Neural cell (in vitro differentiated cells): ENCODE measurements at regions not wholly inside any gene's neighbourhood (a gene's known extent, or its start where the extent isn't known, plus 50 kb on each side); places are given as distances from the start of the nearest gene placed in this dataset.

ENCODE experiments used
- H2AFZ ChIP-seq: fragments of 200-600, 300-800 bp; sonication (generic), shearing (Covaris generic); 2 replicates; pipeline ENCODE4 v1.6.0; 2014; ENCODE audit warnings: low read depth, mild to moderate bottlenecking, antibody characterized with exemption, low read length, moderate library complexity
- H3F3A ChIP-seq: fragments of 200-600 bp; shearing (Covaris generic); 2 replicates; pipeline ENCODE4 v1.6.1; 2016; ENCODE audit warnings: mild to moderate bottlenecking, moderate library complexity, mixed read lengths, antibody characterized with exemption, low read length; ENCODE audit not compliant: insufficient read depth, poor library complexity, severe bottlenecking
- H3K27ac ChIP-seq: fragments of 200-600, 300-800 bp; sonication (generic), shearing (Covaris generic); 2 replicates; pipeline ENCODE4 v1.5.1; 2014; ENCODE audit warnings: mild to moderate bottlenecking, low read length, moderate library complexity
- H3K27me3 ChIP-seq: fragments of 300-800, 200-600 bp; sonication (generic), shearing (Covaris generic); 2 replicates; pipeline ENCODE4 v1.6.0; 2014; ENCODE audit warnings: mild to moderate bottlenecking, low read depth, low read length, moderate library complexity; ENCODE audit not compliant: insufficient read depth
- H3K36me3 ChIP-seq: fragments of 300-800, 200-600 bp; sonication (generic), shearing (Covaris generic); 2 replicates; pipeline ENCODE4 v1.5.1; 2014; ENCODE audit warnings: mild to moderate bottlenecking, antibody characterized with exemption, low read length, moderate library complexity; ENCODE audit not compliant: insufficient read depth
- H3K4me2 ChIP-seq: fragments of 300-800, 200-600 bp; sonication (generic), shearing (Covaris generic); 2 replicates; pipeline ENCODE4 v1.6.0; 2014; ENCODE audit warnings: mild to moderate bottlenecking, low read length
- H3K4me3 ChIP-seq: fragments of 300-800, 200-600 bp; sonication (generic), shearing (Covaris generic); 2 replicates; pipeline ENCODE4 v1.5.1; 2014; ENCODE audit warnings: mild to moderate bottlenecking, low read length, moderate library complexity
- H3K79me2 ChIP-seq: fragments of 200-600 bp; shearing (Covaris generic); replicated peaks from 2 replicates; pipeline ENCODE4 v1.6.0; 2014; ENCODE audit warnings: mild to moderate bottlenecking, low read length, moderate library complexity; ENCODE audit not compliant: insufficient read depth
- H3K9ac ChIP-seq: fragments of 300-800, 200-600 bp; sonication (generic), shearing (Covaris generic); 2 replicates; pipeline ENCODE4 v1.6.1; 2016; ENCODE audit warnings: mild to moderate bottlenecking, low read length, mixed read lengths
- H3K9me2 ChIP-seq: fragments of 200-600 bp; shearing (Covaris generic); 2 replicates; pipeline ENCODE4 v1.6.1; 2016; ENCODE audit warnings: mild to moderate bottlenecking, low read length, mixed read lengths; ENCODE audit not compliant: insufficient read depth
- H3K9me3 ChIP-seq: fragments of 200-600, 300-800 bp; sonication (generic), shearing (Covaris generic); 2 replicates; pipeline ENCODE4 v1.6.1; 2016; ENCODE audit warnings: mild to moderate bottlenecking, mixed run types, low read length, moderate library complexity, mixed read lengths
- H4K20me1 ChIP-seq: fragments of 200-600 bp; shearing (Covaris generic); 2 replicates; pipeline ENCODE4 v1.6.1; 2016; ENCODE audit warnings: mild to moderate bottlenecking, mixed run types; ENCODE audit not compliant: insufficient read depth
- EP300 ChIP-seq: fragments of 450-650 bp; conservative IDR thresholded peaks from 2 replicates; pipeline ENCODE4 v1.6.1; 2014; ENCODE audit warnings: antibody characterized with exemption, mild to moderate bottlenecking, moderate library complexity; ENCODE audit not compliant: poor library complexity, severe bottlenecking
- EZH2 ChIP-seq: fragments of 200-600, 300-800 bp; shearing (Covaris generic), sonication (generic); IDR thresholded peaks from 2 replicates; pipeline ENCODE4 v1.6.1; 2014; ENCODE audit warnings: antibody characterized with exemption, low read length, borderline replicate concordance, mild to moderate bottlenecking; ENCODE audit not compliant: insufficient read depth, poor library complexity, severe bottlenecking
- MXI1 ChIP-seq: fragments of 450-650 bp; conservative IDR thresholded peaks from 2 replicates; pipeline ENCODE4 v1.6.1; 2014; ENCODE audit warnings: antibody characterized with exemption, mild to moderate bottlenecking; ENCODE audit not compliant: poor library complexity, severe bottlenecking
- POLR2AphosphoS5 ChIP-seq: IDR thresholded peaks from 2 replicates; pipeline ENCODE4 v1.6.1; 2012
- RAD21 ChIP-seq: fragments of 450-650 bp; conservative IDR thresholded peaks from 2 replicates; pipeline ENCODE4 v1.6.1; 2014; ENCODE audit warnings: antibody characterized with exemption, mild to moderate bottlenecking, moderate library complexity
- SMC3 ChIP-seq: fragments of 450-650 bp; conservative IDR thresholded peaks from 2 replicates; pipeline ENCODE4 v1.6.1; 2014; ENCODE audit warnings: antibody characterized with exemption, mild to moderate bottlenecking, moderate library complexity; ENCODE audit not compliant: poor library complexity
- TAF1 ChIP-seq: IDR thresholded peaks from 2 replicates; pipeline ENCODE4 v1.6.1; 2012; ENCODE audit warnings: low read depth
- TF ChIP-seq, protein P1 (sequence below): IDR thresholded peaks from 2 replicates; pipeline ENCODE4 v1.6.1; 2012; ENCODE audit warnings: borderline replicate concordance
- TF ChIP-seq, protein P2 (sequence below): fragments of 450-650 bp; IDR thresholded peaks from 2 replicates; pipeline ENCODE4 v1.5.1; 2014; ENCODE audit warnings: antibody characterized with exemption, mild to moderate bottlenecking, moderate library complexity; ENCODE audit not compliant: poor library complexity, severe bottlenecking

DNA sequence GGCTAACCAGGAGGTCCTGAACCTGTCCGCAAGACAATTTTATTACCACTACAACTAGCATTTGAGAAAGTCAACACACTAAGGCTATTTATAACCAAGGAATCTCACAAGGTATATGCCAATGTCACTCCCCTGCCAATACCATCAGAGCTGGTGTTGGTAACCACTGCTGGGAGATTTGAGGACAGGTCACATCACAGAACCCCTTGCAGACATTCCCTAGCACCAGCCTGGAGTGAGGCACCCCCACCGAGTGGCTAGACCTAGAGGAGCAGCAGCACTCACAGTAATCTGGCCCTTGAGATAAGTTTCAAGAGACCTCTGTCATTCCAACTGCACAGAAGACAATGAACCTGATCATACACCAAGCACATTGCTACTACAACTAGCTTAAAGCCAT lies 483.2 kb downstream of the MMUT start:
- Histone ChIP-seq H3K27me3 (no peaks in the 10 kb centered on the region), H3K9me3 (no peaks in the 10 kb centered on the region), H3K79me2 (no peaks in the 10 kb centered on the region), H3F3A (no peaks in the 10 kb centered on the region), H2AFZ (no peak overlapping the region), H3K9ac (no peak overlapping the region), H3K9me2 (no peaks in the 10 kb centered on the region), H3K4me2 (no peak overlapping the region), H4K20me1 (no peaks in the 10 kb centered on the region), H3K36me3 (no peaks in the 10 kb centered on the region), H3K27ac (no peak overlapping the region), H3K4me3 (no peak overlapping the region)
- TF ChIP-seq MXI1: no peak
- no peak for TF ChIP-seq EZH2
- TF ChIP-seq EP300: no peak
- no peak for TF ChIP-seq TAF1
- TF ChIP-seq RAD21: no peak
- no peak for TF ChIP-seq SMC3
- TF ChIP-seq, protein P1, sequence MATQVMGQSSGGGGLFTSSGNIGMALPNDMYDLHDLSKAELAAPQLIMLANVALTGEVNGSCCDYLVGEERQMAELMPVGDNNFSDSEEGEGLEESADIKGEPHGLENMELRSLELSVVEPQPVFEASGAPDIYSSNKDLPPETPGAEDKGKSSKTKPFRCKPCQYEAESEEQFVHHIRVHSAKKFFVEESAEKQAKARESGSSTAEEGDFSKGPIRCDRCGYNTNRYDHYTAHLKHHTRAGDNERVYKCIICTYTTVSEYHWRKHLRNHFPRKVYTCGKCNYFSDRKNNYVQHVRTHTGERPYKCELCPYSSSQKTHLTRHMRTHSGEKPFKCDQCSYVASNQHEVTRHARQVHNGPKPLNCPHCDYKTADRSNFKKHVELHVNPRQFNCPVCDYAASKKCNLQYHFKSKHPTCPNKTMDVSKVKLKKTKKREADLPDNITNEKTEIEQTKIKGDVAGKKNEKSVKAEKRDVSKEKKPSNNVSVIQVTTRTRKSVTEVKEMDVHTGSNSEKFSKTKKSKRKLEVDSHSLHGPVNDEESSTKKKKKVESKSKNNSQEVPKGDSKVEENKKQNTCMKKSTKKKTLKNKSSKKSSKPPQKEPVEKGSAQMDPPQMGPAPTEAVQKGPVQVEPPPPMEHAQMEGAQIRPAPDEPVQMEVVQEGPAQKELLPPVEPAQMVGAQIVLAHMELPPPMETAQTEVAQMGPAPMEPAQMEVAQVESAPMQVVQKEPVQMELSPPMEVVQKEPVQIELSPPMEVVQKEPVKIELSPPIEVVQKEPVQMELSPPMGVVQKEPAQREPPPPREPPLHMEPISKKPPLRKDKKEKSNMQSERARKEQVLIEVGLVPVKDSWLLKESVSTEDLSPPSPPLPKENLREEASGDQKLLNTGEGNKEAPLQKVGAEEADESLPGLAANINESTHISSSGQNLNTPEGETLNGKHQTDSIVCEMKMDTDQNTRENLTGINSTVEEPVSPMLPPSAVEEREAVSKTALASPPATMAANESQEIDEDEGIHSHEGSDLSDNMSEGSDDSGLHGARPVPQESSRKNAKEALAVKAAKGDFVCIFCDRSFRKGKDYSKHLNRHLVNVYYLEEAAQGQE: no peak
- TF ChIP-seq POLR2AphosphoS5: no peak
- TF ChIP-seq, protein P2, sequence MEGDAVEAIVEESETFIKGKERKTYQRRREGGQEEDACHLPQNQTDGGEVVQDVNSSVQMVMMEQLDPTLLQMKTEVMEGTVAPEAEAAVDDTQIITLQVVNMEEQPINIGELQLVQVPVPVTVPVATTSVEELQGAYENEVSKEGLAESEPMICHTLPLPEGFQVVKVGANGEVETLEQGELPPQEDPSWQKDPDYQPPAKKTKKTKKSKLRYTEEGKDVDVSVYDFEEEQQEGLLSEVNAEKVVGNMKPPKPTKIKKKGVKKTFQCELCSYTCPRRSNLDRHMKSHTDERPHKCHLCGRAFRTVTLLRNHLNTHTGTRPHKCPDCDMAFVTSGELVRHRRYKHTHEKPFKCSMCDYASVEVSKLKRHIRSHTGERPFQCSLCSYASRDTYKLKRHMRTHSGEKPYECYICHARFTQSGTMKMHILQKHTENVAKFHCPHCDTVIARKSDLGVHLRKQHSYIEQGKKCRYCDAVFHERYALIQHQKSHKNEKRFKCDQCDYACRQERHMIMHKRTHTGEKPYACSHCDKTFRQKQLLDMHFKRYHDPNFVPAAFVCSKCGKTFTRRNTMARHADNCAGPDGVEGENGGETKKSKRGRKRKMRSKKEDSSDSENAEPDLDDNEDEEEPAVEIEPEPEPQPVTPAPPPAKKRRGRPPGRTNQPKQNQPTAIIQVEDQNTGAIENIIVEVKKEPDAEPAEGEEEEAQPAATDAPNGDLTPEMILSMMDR: no peak

- no peaks in the 10 kb centered on the region for H3K9me2 ChIP-seq
- no peaks in the 10 kb centered on the region for H3K27me3 ChIP-seq
- no peaks in the 10 kb centered on the region for H3K79me2 ChIP-seq
- no peak overlapping the region for H3K4me2 ChIP-seq
- no peaks in the 10 kb centered on the region for H3F3A ChIP-seq
- TF ChIP-seq EZH2 (no peak), RAD21 (no peak), TAF1 (no peak), POLR2AphosphoS5 (no peak), SMC3 (no peak)
- TF ChIP-seq, protein P1: no peak
- no peak overlapping the region for H3K27ac ChIP-seq
- H3K9ac ChIP-seq: no peak overlapping the region
- no peaks in the 10 kb centered on the region for H4K20me1 ChIP-seq
- no peaks in the 10 kb centered on the region for H3K36me3 ChIP-seq
- no peaks in the 10 kb centered on the region for H3K9me3 ChIP-seq
- no peak overlapping the region for H2AFZ ChIP-seq
- no peak overlapping the region for H3K4me3 ChIP-seq
Observed at GRCh38 chr6:48979085-48979484, 484.0 kb downstream of the MMUT start.
